Activated T-helper 17 cell treated with anti-CD3 and anti-CD28 coated beads, Interleukin-2, amount 50 U/mL, for 72 hours (primary cell): ENCODE measurements at regions not wholly inside any gene's neighbourhood (a gene's known extent, or its start where the extent isn't known, plus 50 kb on each side); places are given as distances from the start of the nearest gene placed in this dataset.
A peak's percentile ranks its signal among the peaks of the same experiment; 100 is the strongest.
"Not testable (repeated sequence)": the region's sequence is repeated elsewhere in the genome, so short reads cannot be mapped to it uniquely, and the experiment has no call there.

Source experiments
- ATAC-seq: fragments of 150-1000 bp; cut with Tn5 transposase; replicated peaks from 2 replicates; pipeline ENCODE4 v1.10.0; 2021; ENCODE audit warnings: mild to moderate bottlenecking, moderate library complexity
- H3K27ac Mint-ChIP-seq: one replicate; pipeline ENCODE4 v1.8.0; 2022; ENCODE audit warnings: mixed read lengths
- H3K27me3 Mint-ChIP-seq: one replicate; pipeline ENCODE4 v1.8.0; 2022; ENCODE audit warnings: mixed read lengths
- H3K36me3 Mint-ChIP-seq: one replicate; pipeline ENCODE4 v1.8.0; 2022; ENCODE audit warnings: low read depth, mild to moderate bottlenecking, mixed read lengths
- H3K4me1 Mint-ChIP-seq: one replicate; pipeline ENCODE4 v1.8.0; 2022; ENCODE audit warnings: mixed read lengths
- H3K4me3 Mint-ChIP-seq: one replicate; pipeline ENCODE4 v1.8.0; 2022; ENCODE audit warnings: mild to moderate bottlenecking, mixed read lengths
- H3K9me3 Mint-ChIP-seq: one replicate; pipeline ENCODE4 v1.8.0; 2022; ENCODE audit warnings: mixed read lengths

- Mint-ChIP-seq H3K9me3 (peaks cover 7% of the 10 kb centered on the region), H3K4me1 (peaks cover 11% of the 10 kb centered on the region), H3K4me3 (peak overlapping the region; percentile 63), H3K27ac (peak overlapping the region; percentile 81), H3K27me3 (no peaks in the 10 kb centered on the region), H3K36me3 (no peaks in the 10 kb centered on the region)
- ATAC-seq = peak; percentile 95
These were observed 108.4 kb upstream of the PLEKHG1 start for GRCh38 chr6:150491131-150491810.

- Mint-ChIP-seq H3K27ac (peak overlapping the region; percentile 81), H3K4me1 (peaks cover 11% of the 10 kb centered on the region), H3K27me3 (no peaks in the 10 kb centered on the region), H3K36me3 (no peaks in the 10 kb centered on the region), H3K4me3 (peak overlapping the region; percentile 63), H3K9me3 (peaks cover 7% of the 10 kb centered on the region)
- no peak for ATAC-seq
These were observed 107.9 kb upstream of the PLEKHG1 start for GRCh38 chr6:150491811-150492172.

GRCh38 chr6:150492507-150492906 is 107.2 kb upstream of the PLEKHG1 start:
- peaks cover 7% of the 10 kb centered on the region for H3K9me3 Mint-ChIP-seq
- ATAC-seq = no peak
- H3K36me3 Mint-ChIP-seq = no peaks in the 10 kb centered on the region
- peaks cover 11% of the 10 kb centered on the region for H3K4me1 Mint-ChIP-seq
- H3K4me3 Mint-ChIP-seq = no peak overlapping the region
- no peaks in the 10 kb centered on the region for H3K27me3 Mint-ChIP-seq
- H3K27ac Mint-ChIP-seq = peak overlapping the region; percentile 56

- peaks cover 11% of the 10 kb centered on the region for H3K4me1 Mint-ChIP-seq
- H3K27me3 Mint-ChIP-seq = no peaks in the 10 kb centered on the region
- H3K9me3 Mint-ChIP-seq = peaks cover 7% of the 10 kb centered on the region
- no peaks in the 10 kb centered on the region for H3K36me3 Mint-ChIP-seq
- no peak overlapping the region for H3K4me3 Mint-ChIP-seq
- peak overlapping the region; percentile 56 for H3K27ac Mint-ChIP-seq
- ATAC-seq = no peak
These were observed 106.7 kb upstream of the PLEKHG1 start for GRCh38 chr6:150492941-150493340.

- H3K27ac Mint-ChIP-seq, ATAC-seq, H3K4me3 Mint-ChIP-seq, H3K27me3 Mint-ChIP-seq, H3K36me3 Mint-ChIP-seq, H3K9me3 Mint-ChIP-seq: not testable (repeated sequence)
- H3K4me1 Mint-ChIP-seq = peaks cover 11% of the 10 kb centered on the region
These were observed 106.1 kb upstream of the PLEKHG1 start for GRCh38 chr6:150493552-150493951.

- Mint-ChIP-seq H3K36me3 (no peaks in the 10 kb centered on the region), H3K4me1 (peaks cover 11% of the 10 kb centered on the region), H3K27me3 (no peaks in the 10 kb centered on the region), H3K4me3 (no peak overlapping the region), H3K27ac (no peak overlapping the region), H3K9me3 (peaks cover 7% of the 10 kb centered on the region)
- no peak for ATAC-seq
These were observed 105.4 kb upstream of the PLEKHG1 start for GRCh38 chr6:150494241-150494640.

- Mint-ChIP-seq H3K9me3 (peaks cover 7% of the 10 kb centered on the region), H3K36me3 (no peaks in the 10 kb centered on the region), H3K4me3 (no peak overlapping the region), H3K4me1 (peaks cover 11% of the 10 kb centered on the region), H3K27ac (no peak overlapping the region), H3K27me3 (no peaks in the 10 kb centered on the region)
- no peak for ATAC-seq
These were observed 104.6 kb upstream of the PLEKHG1 start for GRCh38 chr6:150495126-150495525.

GRCh38 chr6:150496629-150497028 is 103.1 kb upstream of the PLEKHG1 start:
- peaks cover 7% of the 10 kb centered on the region for H3K9me3 Mint-ChIP-seq
- H3K36me3 Mint-ChIP-seq = no peaks in the 10 kb centered on the region
- H3K27me3 Mint-ChIP-seq = no peaks in the 10 kb centered on the region
- peaks cover 5% of the 10 kb centered on the region for H3K4me1 Mint-ChIP-seq
- ATAC-seq = no peak
- H3K4me3 Mint-ChIP-seq = no peak overlapping the region
- no peak overlapping the region for H3K27ac Mint-ChIP-seq

- peaks cover 4% of the 10 kb centered on the region for H3K27me3 Mint-ChIP-seq
- no peak for ATAC-seq
- no peaks in the 10 kb centered on the region for H3K36me3 Mint-ChIP-seq
- H3K27ac Mint-ChIP-seq = no peak overlapping the region
- no peak overlapping the region for H3K4me3 Mint-ChIP-seq
- H3K9me3 Mint-ChIP-seq = no peaks in the 10 kb centered on the region
- H3K4me1 Mint-ChIP-seq = no peaks in the 10 kb centered on the region
These were observed 99.8 kb upstream of the PLEKHG1 start for GRCh38 chr6:150499882-150500312.

- not testable (repeated sequence) for H3K9me3 Mint-ChIP-seq, H3K27me3 Mint-ChIP-seq, H3K4me3 Mint-ChIP-seq, H3K36me3 Mint-ChIP-seq, ATAC-seq, H3K4me1 Mint-ChIP-seq
- peak overlapping the region; percentile 35 for H3K27ac Mint-ChIP-seq
These were observed 99.1 kb upstream of the PLEKHG1 start for GRCh38 chr6:150500568-150500967.

- Mint-ChIP-seq H3K36me3 (no peaks in the 10 kb centered on the region), H3K4me1 (no peaks in the 10 kb centered on the region), H3K27me3 (peaks cover 4% of the 10 kb centered on the region), H3K9me3 (no peaks in the 10 kb centered on the region), H3K4me3 (no peak overlapping the region), H3K27ac (no peak overlapping the region)
- no peak for ATAC-seq
These were observed 96.6 kb upstream of the PLEKHG1 start for GRCh38 chr6:150503041-150503440.

GRCh38 chr6:150503586-150504339 is 95.9 kb upstream of the PLEKHG1 start:
- no peak overlapping the region for H3K27ac Mint-ChIP-seq
- no peaks in the 10 kb centered on the region for H3K36me3 Mint-ChIP-seq
- no peak overlapping the region for H3K4me3 Mint-ChIP-seq
- H3K27me3 Mint-ChIP-seq = peaks cover 4% of the 10 kb centered on the region
- no peak for ATAC-seq
- H3K4me1 Mint-ChIP-seq = no peaks in the 10 kb centered on the region
- H3K9me3 Mint-ChIP-seq = no peaks in the 10 kb centered on the region

- H3K4me3 Mint-ChIP-seq, H3K4me1 Mint-ChIP-seq, H3K36me3 Mint-ChIP-seq, ATAC-seq, H3K27me3 Mint-ChIP-seq, H3K27ac Mint-ChIP-seq, H3K9me3 Mint-ChIP-seq: not testable (repeated sequence)
These were observed 92.3 kb upstream of the PLEKHG1 start for GRCh38 chr6:150507361-150507760.

GRCh38 chr6:150510576-150510975 is 89.1 kb upstream of the PLEKHG1 start:
- Mint-ChIP-seq H3K36me3 (no peaks in the 10 kb centered on the region), H3K27me3 (peaks cover 4% of the 10 kb centered on the region), H3K27ac (no peak overlapping the region), H3K9me3 (no peaks in the 10 kb centered on the region), H3K4me1 (no peaks in the 10 kb centered on the region), H3K4me3 (no peak overlapping the region)
- ATAC-seq = no peak

GRCh38 chr6:150511313-150511712 is 88.4 kb upstream of the PLEKHG1 start:
- Mint-ChIP-seq H3K4me1 (no peaks in the 10 kb centered on the region), H3K27me3 (peaks cover 4% of the 10 kb centered on the region), H3K4me3 (no peak overlapping the region), H3K27ac (no peak overlapping the region), H3K9me3 (no peaks in the 10 kb centered on the region), H3K36me3 (no peaks in the 10 kb centered on the region)
- ATAC-seq = no peak
